ENCODE measurements at regions not wholly inside any gene's neighbourhood (a gene's known extent, or its start where the extent isn't known, plus 50 kb on each side); places are given as distances from the start of the nearest gene placed in this dataset.
"Not testable (repeated sequence)": the region's sequence is repeated elsewhere in the genome, so short reads cannot be mapped to it uniquely, and the experiment has no call there.

DNA sequence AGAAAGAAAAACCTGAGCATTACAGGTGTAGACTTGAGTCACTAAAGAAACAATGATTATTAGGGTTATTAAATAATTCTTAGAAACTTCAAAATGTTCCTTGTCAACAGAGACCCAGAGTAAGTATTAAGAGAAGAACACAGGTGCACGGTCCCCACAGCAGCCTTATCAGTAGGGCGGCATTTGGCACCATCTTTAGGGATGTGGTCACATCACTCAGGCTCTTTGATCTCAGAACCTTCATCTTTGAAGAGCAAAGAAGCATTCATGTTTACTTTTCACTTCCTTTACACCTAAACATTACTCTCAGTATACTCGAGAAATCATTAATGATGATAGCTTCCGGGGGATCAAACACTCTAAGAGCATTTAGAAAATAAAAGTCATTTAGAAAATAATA is 928.7 kb downstream of the KCNJ2 start:
- H3K27ac ChIP-seq (ENCODE audit: insufficient read depth, low read length, poor library complexity, severe bottlenecking): no peak overlapping the region
- H3K27me3 ChIP-seq (replicated peaks; ENCODE audit: control insufficient read depth, insufficient read depth, low read length, poor library complexity, severe bottlenecking): no peaks in the 10 kb centered on the region
- no peak overlapping the region for H3K4me3 ChIP-seq (ENCODE audit: insufficient read depth, low read depth, low read length, poor library complexity, severe bottlenecking)
- H3K36me3 ChIP-seq (ENCODE audit: control insufficient read depth, insufficient read depth, low read length): no peaks in the 10 kb centered on the region
- H3K4me1 ChIP-seq (ENCODE audit: control insufficient read depth, insufficient read depth, low read length, poor library complexity, severe bottlenecking): no peaks in the 10 kb centered on the region
- H3K9me3 ChIP-seq (ENCODE audit: control insufficient read depth, low read length): no peaks in the 10 kb centered on the region
- DNase-seq: no peak

DNA sequence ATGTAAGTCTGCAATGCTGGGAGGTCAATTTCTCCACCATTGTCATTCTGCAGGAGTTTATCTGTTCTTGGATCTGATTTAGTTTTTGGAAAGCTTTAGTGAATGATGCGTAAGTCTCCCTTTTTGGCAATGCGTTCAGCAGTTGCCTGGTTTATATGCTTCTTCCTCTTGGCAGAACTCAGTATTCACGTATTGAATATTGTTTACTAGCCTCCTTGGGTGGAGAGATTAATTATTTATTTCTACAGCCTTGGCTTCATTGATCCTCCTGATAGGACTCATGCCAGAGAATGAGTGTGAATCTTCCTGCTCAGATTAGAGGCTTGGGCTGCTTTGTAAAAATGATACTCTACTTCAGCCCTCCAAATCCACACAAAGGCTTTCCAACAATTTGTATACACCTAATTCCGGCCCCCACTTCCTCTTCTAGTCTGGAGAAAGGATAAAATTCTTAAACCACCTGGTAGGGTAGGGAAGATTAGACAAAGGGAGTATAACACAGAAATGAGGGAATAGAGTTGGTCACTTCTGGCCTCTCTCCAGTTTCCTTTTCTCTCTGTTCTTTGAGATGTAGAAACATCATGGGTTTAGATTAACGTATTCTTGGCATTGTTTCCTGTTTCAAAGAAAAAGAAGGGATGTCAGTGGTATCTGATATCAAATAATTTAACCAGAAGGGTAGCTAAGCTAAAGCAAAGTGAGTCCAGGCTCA is 929.8 kb downstream of the KCNJ2 start:
- Histone ChIP-seq H3K9me3 (ENCODE audit: control insufficient read depth, low read length) (no peaks in the 10 kb centered on the region), H3K4me3 (ENCODE audit: insufficient read depth, low read depth, low read length, poor library complexity, severe bottlenecking) (no peak overlapping the region), H3K27ac (ENCODE audit: insufficient read depth, low read length, poor library complexity, severe bottlenecking) (no peak overlapping the region), H3K36me3 (ENCODE audit: control insufficient read depth, insufficient read depth, low read length) (no peaks in the 10 kb centered on the region), H3K4me1 (ENCODE audit: control insufficient read depth, insufficient read depth, low read length, poor library complexity, severe bottlenecking) (no peaks in the 10 kb centered on the region), H3K27me3 (replicated peaks; ENCODE audit: control insufficient read depth, insufficient read depth, low read length, poor library complexity, severe bottlenecking) (no peaks in the 10 kb centered on the region)
- no peak for DNase-seq

DNA sequence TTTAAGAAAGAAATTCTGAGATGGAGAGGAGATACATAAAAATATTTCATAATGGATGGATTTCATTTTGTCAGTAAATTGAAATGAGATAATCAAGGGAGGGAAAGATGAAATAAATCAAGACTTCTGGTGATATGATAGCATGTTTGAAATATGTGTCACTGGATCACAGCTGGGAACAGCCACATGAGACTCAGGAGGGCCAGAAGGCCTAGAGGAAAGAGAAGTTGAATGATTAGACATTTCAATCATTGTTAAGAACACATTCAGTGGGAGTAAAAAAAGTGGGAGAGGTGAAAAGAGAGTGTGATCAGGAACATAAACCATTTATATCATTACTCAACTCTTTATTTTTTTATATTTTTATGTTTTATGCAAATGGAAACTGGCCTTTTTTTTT is 933.4 kb downstream of the KCNJ2 start:
- Histone ChIP-seq H3K36me3 (ENCODE audit: control insufficient read depth, insufficient read depth, low read length) (no peaks in the 10 kb centered on the region), H3K4me3 (ENCODE audit: insufficient read depth, low read depth, low read length, poor library complexity, severe bottlenecking) (no peak overlapping the region), H3K4me1 (ENCODE audit: control insufficient read depth, insufficient read depth, low read length, poor library complexity, severe bottlenecking) (no peaks in the 10 kb centered on the region), H3K9me3 (ENCODE audit: control insufficient read depth, low read length) (no peaks in the 10 kb centered on the region), H3K27me3 (replicated peaks; ENCODE audit: control insufficient read depth, insufficient read depth, low read length, poor library complexity, severe bottlenecking) (no peaks in the 10 kb centered on the region), H3K27ac (ENCODE audit: insufficient read depth, low read length, poor library complexity, severe bottlenecking) (no peak overlapping the region)
- DNase-seq: no peak

DNA sequence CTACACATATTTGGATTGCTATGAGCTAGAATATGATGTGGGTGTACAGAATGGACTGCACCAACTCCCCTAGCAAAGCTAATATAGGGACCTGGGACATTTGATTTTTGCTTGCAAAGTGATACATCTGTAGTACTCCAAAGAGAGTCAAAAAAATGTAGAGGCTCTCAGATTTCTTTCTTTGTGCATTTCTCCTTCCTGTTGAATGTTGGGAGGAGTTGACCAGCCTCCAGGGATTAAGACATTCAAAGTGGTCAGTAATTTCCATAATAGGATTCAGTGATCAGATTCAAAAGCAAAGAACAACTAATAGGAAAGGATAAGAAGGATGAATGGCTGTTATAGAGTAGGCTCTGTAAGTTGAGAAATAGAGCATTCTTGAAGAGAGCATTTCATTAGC is 934.9 kb downstream of the KCNJ2 start:
- no peaks in the 10 kb centered on the region for H3K36me3 ChIP-seq (ENCODE audit: control insufficient read depth, insufficient read depth, low read length)
- H3K27me3 ChIP-seq (replicated peaks; ENCODE audit: control insufficient read depth, insufficient read depth, low read length, poor library complexity, severe bottlenecking): no peaks in the 10 kb centered on the region
- H3K4me3 ChIP-seq (ENCODE audit: insufficient read depth, low read depth, low read length, poor library complexity, severe bottlenecking): no peak overlapping the region
- no peaks in the 10 kb centered on the region for H3K9me3 ChIP-seq (ENCODE audit: control insufficient read depth, low read length)
- H3K27ac ChIP-seq (ENCODE audit: insufficient read depth, low read length, poor library complexity, severe bottlenecking): no peak overlapping the region
- no peaks in the 10 kb centered on the region for H3K4me1 ChIP-seq (ENCODE audit: control insufficient read depth, insufficient read depth, low read length, poor library complexity, severe bottlenecking)
- no peak for DNase-seq

DNA sequence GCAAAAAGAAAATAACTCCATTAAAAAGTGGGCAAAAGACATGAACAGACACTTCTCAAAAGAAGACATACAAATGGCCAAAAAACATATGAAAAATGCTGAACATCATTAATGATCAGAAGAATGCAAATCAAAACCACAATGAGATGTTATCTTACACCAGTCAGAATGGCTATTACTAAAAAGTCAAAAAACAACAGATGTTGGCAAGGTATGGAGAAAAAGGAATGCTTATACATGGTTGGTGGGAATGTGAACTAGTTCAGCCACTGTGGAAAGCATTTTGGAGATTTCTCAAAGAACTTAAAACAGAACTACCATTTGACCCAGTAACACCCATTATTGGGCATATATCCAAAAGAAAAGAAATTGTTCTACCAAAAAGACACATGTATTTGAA is 936.7 kb downstream of the KCNJ2 start:
- H3K27me3 ChIP-seq (replicated peaks; ENCODE audit: control insufficient read depth, insufficient read depth, low read length, poor library complexity, severe bottlenecking); H3K36me3 ChIP-seq (ENCODE audit: control insufficient read depth, insufficient read depth, low read length); H3K4me1 ChIP-seq (ENCODE audit: control insufficient read depth, insufficient read depth, low read length, poor library complexity, severe bottlenecking): not testable (repeated sequence)

DNA sequence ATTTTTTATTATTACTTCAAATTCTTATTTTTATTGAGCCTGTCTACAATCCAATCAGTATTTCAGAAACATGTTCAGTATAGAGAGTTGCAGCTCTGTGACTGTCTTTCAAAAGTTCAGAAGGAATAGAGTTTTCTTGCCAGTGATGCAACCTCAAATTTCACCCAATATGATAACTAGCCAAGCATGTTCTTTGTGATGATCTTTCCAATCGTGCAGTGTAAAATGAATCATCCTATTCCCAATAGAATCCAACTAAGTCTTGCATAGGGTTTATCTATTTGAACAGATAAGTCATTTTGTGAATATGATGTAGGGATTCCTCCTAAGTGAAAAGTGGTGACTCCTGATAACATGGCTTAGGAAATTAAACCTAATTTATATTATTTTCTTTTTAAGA is 937.8 kb downstream of the KCNJ2 start:
- no peaks in the 10 kb centered on the region for H3K4me1 ChIP-seq (ENCODE audit: control insufficient read depth, insufficient read depth, low read length, poor library complexity, severe bottlenecking)
- H3K4me3 ChIP-seq (ENCODE audit: insufficient read depth, low read depth, low read length, poor library complexity, severe bottlenecking): no peak overlapping the region
- no peaks in the 10 kb centered on the region for H3K27me3 ChIP-seq (replicated peaks; ENCODE audit: control insufficient read depth, insufficient read depth, low read length, poor library complexity, severe bottlenecking)

More for the DNA sequence above, 936.7 kb downstream of the KCNJ2 start:
- not testable (repeated sequence) for H3K27ac ChIP-seq (ENCODE audit: insufficient read depth, low read length, poor library complexity, severe bottlenecking); H3K9me3 ChIP-seq (ENCODE audit: control insufficient read depth, low read length); H3K4me3 ChIP-seq (ENCODE audit: insufficient read depth, low read depth, low read length, poor library complexity, severe bottlenecking); DNase-seq

DNA sequence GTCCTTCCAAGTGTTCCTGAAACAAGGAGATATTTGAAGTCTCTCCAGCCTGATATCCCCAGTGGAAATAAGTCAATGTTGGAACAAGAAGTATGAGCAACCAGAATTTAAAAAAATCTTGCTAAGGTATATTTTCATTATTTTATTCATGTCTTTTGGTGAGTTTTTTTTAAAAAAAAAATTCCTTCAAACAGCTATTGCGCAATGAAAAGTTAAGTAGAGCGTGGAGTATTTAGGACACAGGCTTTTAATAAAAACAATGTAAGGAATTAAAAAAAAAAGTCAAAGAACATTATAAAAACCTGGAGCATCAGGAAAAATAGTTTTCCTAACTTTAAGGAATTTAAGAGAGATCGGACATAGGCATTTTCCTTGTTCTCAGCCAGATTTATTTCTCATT is 940.4 kb downstream of the KCNJ2 start:
- DNase-seq: no peak
- no peaks in the 10 kb centered on the region for H3K4me1 ChIP-seq (ENCODE audit: control insufficient read depth, insufficient read depth, low read length, poor library complexity, severe bottlenecking)
- H3K9me3 ChIP-seq (ENCODE audit: control insufficient read depth, low read length): no peaks in the 10 kb centered on the region

More for the DNA sequence above, 937.8 kb downstream of the KCNJ2 start:
- no peak for DNase-seq
- Histone ChIP-seq H3K36me3 (ENCODE audit: control insufficient read depth, insufficient read depth, low read length) (no peaks in the 10 kb centered on the region), H3K27ac (ENCODE audit: insufficient read depth, low read length, poor library complexity, severe bottlenecking) (no peak overlapping the region), H3K9me3 (ENCODE audit: control insufficient read depth, low read length) (no peaks in the 10 kb centered on the region)

DNA sequence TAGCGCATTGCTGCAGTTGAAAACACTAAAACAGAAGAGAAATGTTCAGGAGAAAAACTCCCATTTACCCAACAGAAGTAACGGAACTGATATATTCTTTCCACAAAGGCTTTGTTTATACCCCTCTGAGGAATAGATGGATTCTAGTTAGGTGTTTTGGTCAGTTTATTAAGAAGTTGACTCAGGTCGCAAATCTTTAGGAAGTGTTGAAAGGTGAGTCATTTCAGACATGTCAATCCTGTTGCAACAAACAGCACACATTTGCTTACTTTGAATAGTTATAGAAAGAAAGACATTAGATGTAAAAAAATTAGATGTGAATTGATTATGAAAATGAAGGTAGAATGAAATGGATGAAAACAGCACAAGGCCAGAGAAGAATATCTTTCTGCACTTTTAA is 941.0 kb downstream of the KCNJ2 start:
- Histone ChIP-seq H3K27me3 (replicated peaks; ENCODE audit: control insufficient read depth, insufficient read depth, low read length, poor library complexity, severe bottlenecking) (no peaks in the 10 kb centered on the region), H3K9me3 (ENCODE audit: control insufficient read depth, low read length) (no peaks in the 10 kb centered on the region), H3K4me1 (ENCODE audit: control insufficient read depth, insufficient read depth, low read length, poor library complexity, severe bottlenecking) (no peaks in the 10 kb centered on the region), H3K27ac (ENCODE audit: insufficient read depth, low read length, poor library complexity, severe bottlenecking) (no peak overlapping the region), H3K36me3 (ENCODE audit: control insufficient read depth, insufficient read depth, low read length) (no peaks in the 10 kb centered on the region), H3K4me3 (ENCODE audit: insufficient read depth, low read depth, low read length, poor library complexity, severe bottlenecking) (no peak overlapping the region)
- no peak for DNase-seq

More for the DNA sequence above, 940.4 kb downstream of the KCNJ2 start:
- Histone ChIP-seq H3K4me3 (ENCODE audit: insufficient read depth, low read depth, low read length, poor library complexity, severe bottlenecking) (no peak overlapping the region), H3K27me3 (replicated peaks; ENCODE audit: control insufficient read depth, insufficient read depth, low read length, poor library complexity, severe bottlenecking) (no peaks in the 10 kb centered on the region), H3K27ac (ENCODE audit: insufficient read depth, low read length, poor library complexity, severe bottlenecking) (no peak overlapping the region), H3K36me3 (ENCODE audit: control insufficient read depth, insufficient read depth, low read length) (no peaks in the 10 kb centered on the region)

DNA sequence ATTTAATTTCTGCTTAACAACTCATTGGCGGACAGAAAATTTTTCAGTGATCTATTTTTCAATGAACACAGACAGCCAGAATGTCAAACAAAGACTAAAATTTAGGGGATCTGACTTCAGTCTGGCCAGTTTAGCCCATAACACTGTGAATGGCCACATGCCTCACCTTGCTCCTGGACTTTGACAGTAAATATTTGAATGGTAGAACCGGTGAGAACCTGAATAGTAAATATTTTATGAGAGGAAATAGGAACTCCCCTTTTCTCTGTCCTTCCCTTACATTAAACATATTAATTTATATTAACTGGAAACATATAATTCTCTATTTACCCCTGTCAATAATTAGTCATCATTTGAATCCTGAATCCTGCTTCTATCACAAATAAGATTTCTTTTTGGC is 942.1 kb downstream of the KCNJ2 start:
- H3K9me3 ChIP-seq (ENCODE audit: control insufficient read depth, low read length): no peaks in the 10 kb centered on the region

DNA sequence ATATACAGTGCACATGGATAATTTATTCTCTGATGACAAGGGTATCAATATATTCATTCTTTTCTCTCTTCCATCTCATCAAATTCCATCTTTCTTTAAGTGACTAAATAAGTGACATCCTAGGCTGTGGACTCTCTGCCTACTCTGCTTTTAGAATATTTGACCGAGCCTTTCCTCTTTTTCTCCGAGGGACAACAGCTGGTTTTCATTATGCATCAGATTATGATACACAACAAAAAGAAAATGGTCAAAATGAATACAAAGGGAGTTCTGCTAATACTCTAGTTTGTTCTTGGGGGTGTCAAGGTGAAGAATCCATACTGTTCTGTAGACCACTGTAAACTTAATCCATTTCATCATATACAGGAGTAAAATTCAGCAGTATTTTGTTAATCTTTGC is 942.6 kb downstream of the KCNJ2 start:
- Histone ChIP-seq H3K4me1 (ENCODE audit: control insufficient read depth, insufficient read depth, low read length, poor library complexity, severe bottlenecking) (no peaks in the 10 kb centered on the region), H3K9me3 (ENCODE audit: control insufficient read depth, low read length) (no peaks in the 10 kb centered on the region), H3K27ac (ENCODE audit: insufficient read depth, low read length, poor library complexity, severe bottlenecking) (no peak overlapping the region), H3K27me3 (replicated peaks; ENCODE audit: control insufficient read depth, insufficient read depth, low read length, poor library complexity, severe bottlenecking) (no peaks in the 10 kb centered on the region), H3K36me3 (ENCODE audit: control insufficient read depth, insufficient read depth, low read length) (no peaks in the 10 kb centered on the region), H3K4me3 (ENCODE audit: insufficient read depth, low read depth, low read length, poor library complexity, severe bottlenecking) (no peak overlapping the region)
- DNase-seq: no peak

More for the DNA sequence above, 942.1 kb downstream of the KCNJ2 start:
- no peak overlapping the region for H3K27ac ChIP-seq (ENCODE audit: insufficient read depth, low read length, poor library complexity, severe bottlenecking)
- H3K4me3 ChIP-seq (ENCODE audit: insufficient read depth, low read depth, low read length, poor library complexity, severe bottlenecking): no peak overlapping the region
- no peaks in the 10 kb centered on the region for H3K27me3 ChIP-seq (replicated peaks; ENCODE audit: control insufficient read depth, insufficient read depth, low read length, poor library complexity, severe bottlenecking)
- no peaks in the 10 kb centered on the region for H3K36me3 ChIP-seq (ENCODE audit: control insufficient read depth, insufficient read depth, low read length)
- no peak for DNase-seq
- no peaks in the 10 kb centered on the region for H3K4me1 ChIP-seq (ENCODE audit: control insufficient read depth, insufficient read depth, low read length, poor library complexity, severe bottlenecking)
